ENCODE measurements at regions not wholly inside any gene's neighbourhood (a gene's known extent, or its start where the extent isn't known, plus 50 kb on each side); places are given as distances from the start of the nearest gene placed in this dataset.

DNA sequence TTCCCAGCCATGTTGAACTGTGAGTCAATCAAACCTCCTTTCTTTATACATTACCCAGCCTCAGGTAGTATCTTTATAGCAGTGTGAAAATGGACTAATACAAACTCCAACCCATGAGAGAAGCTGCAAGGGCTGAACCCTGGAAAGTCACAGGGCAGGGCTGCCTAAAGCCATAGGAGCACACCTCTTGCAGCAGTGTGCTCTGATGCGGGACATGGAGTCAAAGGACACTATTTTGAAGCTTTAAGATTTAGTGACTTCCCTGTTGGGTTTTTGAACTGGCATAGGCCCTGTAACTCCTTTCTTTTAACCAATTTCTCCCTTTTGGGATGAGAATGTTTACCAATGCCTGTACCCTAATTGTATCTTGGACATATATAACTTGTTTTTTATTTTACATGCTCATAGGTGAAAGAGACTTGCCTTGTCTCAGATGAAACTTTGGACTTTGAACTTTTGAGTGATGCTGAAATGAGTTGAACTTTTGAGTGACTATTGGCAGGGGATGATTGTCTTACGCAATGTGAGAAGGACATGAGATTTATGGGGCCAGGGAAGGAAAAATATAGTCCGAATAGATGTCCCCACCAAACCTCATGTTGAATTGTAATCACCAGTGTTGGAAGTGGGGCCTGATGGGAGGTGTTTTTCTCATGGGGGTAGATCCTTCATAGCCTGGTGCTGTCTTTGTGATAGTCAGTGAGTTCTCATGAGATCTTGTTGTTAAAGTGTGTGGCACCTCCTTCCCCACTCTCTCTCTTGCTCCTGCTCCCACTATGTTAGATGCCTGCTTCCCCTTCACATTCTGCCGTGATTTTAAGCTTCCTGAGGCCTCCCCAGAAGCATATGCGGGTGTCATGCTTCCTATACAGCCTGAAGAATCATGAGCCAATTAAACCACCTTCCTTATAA lies 159.5 kb upstream of the SPEF2 start:
- no peak for TF ChIP-seq POLR2A (IDR thresholded peaks at IDR 0.05)
- TF ChIP-seq, protein P1, sequence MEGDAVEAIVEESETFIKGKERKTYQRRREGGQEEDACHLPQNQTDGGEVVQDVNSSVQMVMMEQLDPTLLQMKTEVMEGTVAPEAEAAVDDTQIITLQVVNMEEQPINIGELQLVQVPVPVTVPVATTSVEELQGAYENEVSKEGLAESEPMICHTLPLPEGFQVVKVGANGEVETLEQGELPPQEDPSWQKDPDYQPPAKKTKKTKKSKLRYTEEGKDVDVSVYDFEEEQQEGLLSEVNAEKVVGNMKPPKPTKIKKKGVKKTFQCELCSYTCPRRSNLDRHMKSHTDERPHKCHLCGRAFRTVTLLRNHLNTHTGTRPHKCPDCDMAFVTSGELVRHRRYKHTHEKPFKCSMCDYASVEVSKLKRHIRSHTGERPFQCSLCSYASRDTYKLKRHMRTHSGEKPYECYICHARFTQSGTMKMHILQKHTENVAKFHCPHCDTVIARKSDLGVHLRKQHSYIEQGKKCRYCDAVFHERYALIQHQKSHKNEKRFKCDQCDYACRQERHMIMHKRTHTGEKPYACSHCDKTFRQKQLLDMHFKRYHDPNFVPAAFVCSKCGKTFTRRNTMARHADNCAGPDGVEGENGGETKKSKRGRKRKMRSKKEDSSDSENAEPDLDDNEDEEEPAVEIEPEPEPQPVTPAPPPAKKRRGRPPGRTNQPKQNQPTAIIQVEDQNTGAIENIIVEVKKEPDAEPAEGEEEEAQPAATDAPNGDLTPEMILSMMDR (IDR thresholded peaks at IDR 0.05): no peak

Data from tibial nerve (tissue), 3 donors.